ENCODE measurements at regions not wholly inside any gene's neighbourhood (a gene's known extent, or its start where the extent isn't known, plus 50 kb on each side); places are given as distances from the start of the nearest gene placed in this dataset.

DNA sequence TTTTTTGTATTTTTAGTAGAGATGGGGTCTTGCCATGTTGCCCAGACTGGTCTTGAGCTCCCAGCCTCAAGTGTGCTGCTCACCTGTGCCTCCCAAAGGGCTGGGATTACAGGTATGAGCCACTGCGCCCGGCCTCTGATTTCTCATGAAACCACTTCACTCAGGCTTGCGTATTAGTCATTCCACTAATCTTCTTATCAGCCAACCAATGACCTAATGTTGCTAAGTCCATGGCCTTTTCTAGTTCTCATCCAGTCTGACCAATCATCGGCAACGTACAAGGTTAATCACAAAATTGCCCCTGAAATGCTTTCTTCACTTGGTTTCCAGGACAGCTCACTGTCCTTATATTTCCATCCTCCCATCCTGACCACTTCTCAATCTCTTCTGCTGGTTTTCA, 605.3 kb upstream of the SLC10A2 start:
- no peak for DNase-seq (ENCODE audit: low spot score)
- in situ Hi-C loops (cut with MboI; ENCODE audit: low sequenced_read_pairs, unreplicated experiment), result no loop called here
- TF ChIP-seq, protein P1, sequence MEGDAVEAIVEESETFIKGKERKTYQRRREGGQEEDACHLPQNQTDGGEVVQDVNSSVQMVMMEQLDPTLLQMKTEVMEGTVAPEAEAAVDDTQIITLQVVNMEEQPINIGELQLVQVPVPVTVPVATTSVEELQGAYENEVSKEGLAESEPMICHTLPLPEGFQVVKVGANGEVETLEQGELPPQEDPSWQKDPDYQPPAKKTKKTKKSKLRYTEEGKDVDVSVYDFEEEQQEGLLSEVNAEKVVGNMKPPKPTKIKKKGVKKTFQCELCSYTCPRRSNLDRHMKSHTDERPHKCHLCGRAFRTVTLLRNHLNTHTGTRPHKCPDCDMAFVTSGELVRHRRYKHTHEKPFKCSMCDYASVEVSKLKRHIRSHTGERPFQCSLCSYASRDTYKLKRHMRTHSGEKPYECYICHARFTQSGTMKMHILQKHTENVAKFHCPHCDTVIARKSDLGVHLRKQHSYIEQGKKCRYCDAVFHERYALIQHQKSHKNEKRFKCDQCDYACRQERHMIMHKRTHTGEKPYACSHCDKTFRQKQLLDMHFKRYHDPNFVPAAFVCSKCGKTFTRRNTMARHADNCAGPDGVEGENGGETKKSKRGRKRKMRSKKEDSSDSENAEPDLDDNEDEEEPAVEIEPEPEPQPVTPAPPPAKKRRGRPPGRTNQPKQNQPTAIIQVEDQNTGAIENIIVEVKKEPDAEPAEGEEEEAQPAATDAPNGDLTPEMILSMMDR (IDR thresholded peaks at IDR 0.05; ENCODE audit: borderline replicate concordance, control extremely low read depth, extremely low read depth, insufficient read depth, missing control alignments), result no peak

DNA sequence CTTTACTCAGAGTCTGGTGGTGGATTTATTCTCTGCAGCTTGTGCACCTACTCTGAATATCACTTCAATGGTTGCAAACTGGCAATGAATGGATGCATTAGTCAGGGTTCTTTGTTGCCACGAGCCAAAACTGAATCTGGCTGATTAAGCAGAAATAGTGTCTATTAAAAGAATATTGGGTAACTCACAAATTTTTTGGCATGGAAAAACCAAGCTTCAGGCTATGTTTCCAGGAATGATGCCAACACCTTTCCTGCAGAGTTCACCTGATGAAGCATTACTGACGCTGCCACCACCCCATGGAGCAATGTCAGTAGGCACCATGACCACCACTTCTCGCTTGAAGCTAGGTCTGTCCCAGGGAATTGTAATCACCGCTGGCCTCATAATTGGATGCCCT, 597.8 kb upstream of the SLC10A2 start:
- DNase-seq (ENCODE audit: low spot score), result no peak
- TF ChIP-seq, protein P1 (IDR thresholded peaks at IDR 0.05; ENCODE audit: borderline replicate concordance, control extremely low read depth, extremely low read depth, insufficient read depth, missing control alignments), result no peak
- in situ Hi-C loops (cut with MboI; ENCODE audit: low sequenced_read_pairs, unreplicated experiment), result no loop called here

- DNase-seq (ENCODE audit: low spot score), result no peak
- TF ChIP-seq, protein P1 (IDR thresholded peaks at IDR 0.05; ENCODE audit: borderline replicate concordance, control extremely low read depth, extremely low read depth, insufficient read depth, missing control alignments), result no peak
- in situ Hi-C loops (cut with MboI; ENCODE audit: low sequenced_read_pairs, unreplicated experiment), result no loop called here
Observed at GRCh38 chr13:103656311-103656710, 590.1 kb upstream of the SLC10A2 start.

DNA sequence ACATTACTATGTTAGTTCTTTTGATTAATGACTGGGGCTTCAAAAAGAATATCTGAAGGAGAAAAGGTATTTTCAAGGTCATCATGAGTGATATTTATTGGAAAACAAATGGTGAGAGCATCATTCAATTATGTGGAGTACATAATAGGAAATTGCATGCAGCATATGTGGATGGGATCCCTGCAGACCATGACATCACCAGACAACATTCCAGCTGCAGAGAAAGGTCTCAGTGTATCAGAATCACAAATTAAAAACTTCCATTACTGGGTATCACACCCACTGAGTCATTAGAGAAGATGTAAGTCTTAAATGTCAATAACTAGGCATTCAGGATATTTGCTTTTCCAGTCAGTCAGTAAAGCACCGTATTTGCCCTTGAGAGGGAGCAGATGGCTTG, 574.4 kb upstream of the SLC10A2 start:
- TF ChIP-seq, protein P1 (IDR thresholded peaks at IDR 0.05; ENCODE audit: borderline replicate concordance, control extremely low read depth, extremely low read depth, insufficient read depth, missing control alignments), result no peak
- DNase-seq (ENCODE audit: low spot score), result no peak
- in situ Hi-C loops (cut with MboI; ENCODE audit: low sequenced_read_pairs, unreplicated experiment), result no loop called here

GRCh38 chr13:103639326-103639725, 573.1 kb upstream of the SLC10A2 start:
- TF ChIP-seq, protein P1 (IDR thresholded peaks at IDR 0.05; ENCODE audit: borderline replicate concordance, control extremely low read depth, extremely low read depth, insufficient read depth, missing control alignments), result no peak
- no peak for DNase-seq (ENCODE audit: low spot score)
- in situ Hi-C loops (cut with MboI; ENCODE audit: low sequenced_read_pairs, unreplicated experiment), result no loop called here

DNA sequence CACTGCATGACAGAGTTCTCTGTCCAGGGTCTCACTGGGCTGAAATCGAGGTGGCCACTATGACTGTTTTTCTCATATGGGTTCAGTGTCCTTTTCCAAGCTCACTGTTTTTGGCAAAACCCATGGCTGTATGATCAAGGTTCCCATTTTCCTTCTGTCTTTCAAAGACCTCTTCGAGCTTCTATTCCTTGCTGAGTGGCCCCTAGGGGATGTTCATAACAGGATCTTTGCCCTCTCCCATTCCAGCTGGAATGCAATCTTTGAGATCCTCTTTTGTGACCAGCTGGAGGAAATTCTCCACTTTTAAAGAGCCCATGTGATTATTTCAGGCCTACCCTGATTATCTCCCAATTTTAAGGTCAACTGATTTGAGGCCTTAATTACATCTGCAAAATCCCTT, 572.5 kb upstream of the SLC10A2 start:
- in situ Hi-C loops (cut with MboI; ENCODE audit: low sequenced_read_pairs, unreplicated experiment), result no loop called here
- DNase-seq (ENCODE audit: low spot score), result no peak
- TF ChIP-seq, protein P1 (IDR thresholded peaks at IDR 0.05; ENCODE audit: borderline replicate concordance, control extremely low read depth, extremely low read depth, insufficient read depth, missing control alignments), result no peak

DNA sequence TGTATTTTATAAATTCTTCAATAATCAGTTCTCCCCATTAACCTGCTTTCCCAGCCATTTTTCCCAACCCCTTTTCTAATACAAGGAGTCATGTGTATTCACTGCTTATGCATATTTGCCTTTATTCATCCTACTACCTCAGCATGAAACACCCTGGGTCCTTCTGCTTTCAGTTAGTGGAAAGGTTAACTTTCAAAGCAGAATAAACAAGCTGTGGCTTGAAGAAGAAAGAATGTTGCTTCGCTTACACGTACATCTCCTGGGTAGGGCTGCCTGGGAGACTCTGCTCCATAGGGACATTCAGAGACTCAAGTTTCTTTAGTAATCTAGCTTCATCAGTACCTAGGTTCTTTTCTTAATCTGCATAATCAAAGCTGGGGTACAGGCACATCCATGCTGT, 567.8 kb upstream of the SLC10A2 start:
- TF ChIP-seq, protein P1 (IDR thresholded peaks at IDR 0.05; ENCODE audit: borderline replicate concordance, control extremely low read depth, extremely low read depth, insufficient read depth, missing control alignments), result no peak
- no peak for DNase-seq (ENCODE audit: low spot score)
- in situ Hi-C loops (cut with MboI; ENCODE audit: low sequenced_read_pairs, unreplicated experiment), result no loop called here

Data from GM13976 (cell line).